ENCODE measurements at regions not wholly inside any gene's neighbourhood (a gene's known extent, or its start where the extent isn't known, plus 50 kb on each side); places are given as distances from the start of the nearest gene placed in this dataset.

GRCh38 chr5:121160591-121160990 is 691.1 kb upstream of the FTMT start:
- no peak overlapping the region for H3K4me2 ChIP-seq (ENCODE audit: low read length)
- no peaks in the 10 kb centered on the region for H4K20me1 ChIP-seq (ENCODE audit: insufficient read depth)
- ChIA-PET CTCF (no interaction called here), POLR2A (no interaction called here), RAD21 (ENCODE audit: low non-redundant PET in 1 of 2, low total read pairs in 2 of 2, uncharacterized antibody in 2 of 2, unreplicated experiment in 2 of 2) (no interaction called here)
- H3K27ac ChIP-seq (ENCODE audit: low read depth, low read length) = no peak overlapping the region
- H3K79me2 ChIP-seq (ENCODE audit: insufficient read depth, low read length) = no peaks in the 10 kb centered on the region
- no peak for ATAC-seq
- no peaks in the 10 kb centered on the region for H3K27me3 ChIP-seq (ENCODE audit: insufficient read depth, low read length)
- no peaks in the 10 kb centered on the region for H3K9me3 ChIP-seq (ENCODE audit: control insufficient read depth in 1 of 2, insufficient read depth in 1 of 2, low read depth in 1 of 2, low read length in 2 of 2)
- H3K36me3 ChIP-seq (ENCODE audit: control insufficient read depth in 1 of 2, insufficient read depth in 2 of 2, low read length in 2 of 2) = no peaks in the 10 kb centered on the region
- intact Hi-C loops (cut with micrococcal nuclease) = no loop called here
- H3K4me3 ChIP-seq (replicated peaks in 1 of 2; ENCODE audit: low read depth in 1 of 2, low read length in 2 of 2) = no peak overlapping the region
- DNase-seq (ENCODE audit: low read depth, low spot score) = no peak
- H3K9me2 ChIP-seq (ENCODE audit: insufficient read depth) = no peaks in the 10 kb centered on the region
- H2AFZ ChIP-seq (ENCODE audit: low read depth, low read length, poor library complexity, severe bottlenecking) = no peak overlapping the region
- no peak for TF ChIP-seq ZBTB33 (IDR thresholded peaks at IDR 0.05; ENCODE audit: extremely low read depth, insufficient replicate concordance, low read length)
- TF ChIP-seq JUND (IDR thresholded peaks at IDR 0.05) = no peak
- TF ChIP-seq EZH2 (IDR thresholded peaks at IDR 0.05) = no peak
- BruUV-seq (replicated peaks) = no TSS peak
- no peak overlapping the region for H3K9ac ChIP-seq (ENCODE audit: low read length)
- H3K4me1 ChIP-seq (ENCODE audit: control insufficient read depth in 1 of 2, insufficient read depth in 2 of 2, low read length in 2 of 2) = no peaks in the 10 kb centered on the region

- Histone ChIP-seq H3K9me3 (ENCODE audit: control insufficient read depth in 1 of 2, insufficient read depth in 1 of 2, low read depth in 1 of 2, low read length in 2 of 2) (no peaks in the 10 kb centered on the region), H3K4me2 (ENCODE audit: low read length) (no peak overlapping the region), H4K20me1 (ENCODE audit: insufficient read depth) (no peaks in the 10 kb centered on the region), H3K4me1 (ENCODE audit: control insufficient read depth in 1 of 2, insufficient read depth in 2 of 2, low read length in 2 of 2) (no peaks in the 10 kb centered on the region), H3K27me3 (ENCODE audit: insufficient read depth, low read length) (no peaks in the 10 kb centered on the region), H2AFZ (ENCODE audit: low read depth, low read length, poor library complexity, severe bottlenecking) (no peak overlapping the region), H3K9ac (ENCODE audit: low read length) (no peak overlapping the region), H3K27ac (ENCODE audit: low read depth, low read length) (no peak overlapping the region), H3K9me2 (ENCODE audit: insufficient read depth) (no peaks in the 10 kb centered on the region), H3K36me3 (ENCODE audit: control insufficient read depth in 1 of 2, insufficient read depth in 2 of 2, low read length in 2 of 2) (no peaks in the 10 kb centered on the region), H3K79me2 (ENCODE audit: insufficient read depth, low read length) (no peaks in the 10 kb centered on the region), H3K4me3 (replicated peaks in 1 of 2; ENCODE audit: low read depth in 1 of 2, low read length in 2 of 2) (no peak overlapping the region)
- DNase-seq (ENCODE audit: low read depth, low spot score) (no peak), ATAC-seq (no peak)
- TF ChIP-seq CEBPB (IDR thresholded peaks at IDR 0.05; ENCODE audit: low read depth) = no peak
- no peak for TF ChIP-seq YY1 (IDR thresholded peaks at IDR 0.05; ENCODE audit: extremely low read depth, insufficient replicate concordance, low read depth, low read length)
- no peak for TF ChIP-seq ELF1 (IDR thresholded peaks at IDR 0.05; ENCODE audit: borderline replicate concordance, low read depth)
- no peak for TF ChIP-seq TCF7L2 (IDR thresholded peaks at IDR 0.05; ENCODE audit: borderline replicate concordance, extremely low read depth, insufficient read depth, insufficient read length)
- no peak for TF ChIP-seq ZNF274 (IDR thresholded peaks at IDR 0.05; ENCODE audit: low read depth, low read length)
- TF ChIP-seq RAD21 (IDR thresholded peaks at IDR 0.05; ENCODE audit: low read depth) = no peak
- TF ChIP-seq SP1 (IDR thresholded peaks at IDR 0.05; ENCODE audit: low read depth) = no peak
- TF ChIP-seq FOSL1 (IDR thresholded peaks at IDR 0.05; ENCODE audit: low read depth) = no peak
- TF ChIP-seq SRF (IDR thresholded peaks at IDR 0.05; ENCODE audit: low read depth) = no peak
- TF ChIP-seq ATF3 (IDR thresholded peaks at IDR 0.05) = no peak
- no peak for TF ChIP-seq EZH2 (IDR thresholded peaks at IDR 0.05)
- no peak for TF ChIP-seq CTCF (IDR thresholded peaks at IDR 0.05 in 2 of 3, conservative IDR thresholded peaks at IDR 0.05 in 1 of 3; ENCODE audit: borderline replicate concordance in 1 of 3, insufficient read depth in 1 of 3, low read depth in 2 of 3, low read length in 2 of 3)
- TF ChIP-seq EGR1 (IDR thresholded peaks at IDR 0.05; ENCODE audit: low read depth) = no peak
- no peak for TF ChIP-seq SIN3A (IDR thresholded peaks at IDR 0.05; ENCODE audit: low read depth)
- no peak for TF ChIP-seq JUND (IDR thresholded peaks at IDR 0.05)
- TF ChIP-seq MAX (IDR thresholded peaks at IDR 0.05) = no peak
- ChIA-PET POLR2A (no interaction called here), CTCF (no interaction called here), RAD21 (ENCODE audit: low non-redundant PET in 1 of 2, low total read pairs in 2 of 2, uncharacterized antibody in 2 of 2, unreplicated experiment in 2 of 2) (no interaction called here)
- BruUV-seq (replicated peaks) = no TSS peak
- intact Hi-C loops (cut with micrococcal nuclease) = no loop called here
Observed at GRCh38 chr5:121164632-121165031, 687.0 kb upstream of the FTMT start.

Data from HCT116 (cell line).